Mesenteric fat pad (tissue), 1 donor: ENCODE measurements at regions not wholly inside any gene's neighbourhood (a gene's known extent, or its start where the extent isn't known, plus 50 kb on each side); places are given as distances from the start of the nearest gene placed in this dataset.

ENCODE experiments used
- DNase-seq: peaks from one replicate; pipeline ENCODE4 v3.0.0-alpha.2; 2020; ENCODE audit warnings: low spot score
- donor health status: DM: yes; HTN: yes; CAD: no.

GRCh38 chr1:98077691-98078090 is 156.9 kb upstream of the DPYD start:
- DNase-seq = no peak

GRCh38 chr1:98075626-98076025 is 154.8 kb upstream of the DPYD start:
- DNase-seq = no peak

GRCh38 chr1:98073823-98074222 is 153.0 kb upstream of the DPYD start:
- no peak for DNase-seq

GRCh38 chr1:98073106-98073505 is 152.3 kb upstream of the DPYD start:
- DNase-seq = no peak

- DNase-seq = no peak
Observed at GRCh38 chr1:98072047-98072446, 151.2 kb upstream of the DPYD start.

GRCh38 chr1:98068016-98068415 is 147.2 kb upstream of the DPYD start:
- no peak for DNase-seq

GRCh38 chr1:98066911-98067310 is 146.1 kb upstream of the DPYD start:
- no peak for DNase-seq

- no peak for DNase-seq
Observed at GRCh38 chr1:98059620-98060019, 138.8 kb upstream of the DPYD start.

- no peak for DNase-seq
Observed at GRCh38 chr1:98058676-98059075, 137.8 kb upstream of the DPYD start.

- no peak for DNase-seq
Observed at GRCh38 chr1:98057236-98057910, 136.5 kb upstream of the DPYD start.

- DNase-seq = no peak
Observed at GRCh38 chr1:98056781-98057180, 135.9 kb upstream of the DPYD start.

- DNase-seq = no peak
Observed at GRCh38 chr1:98055457-98055856, 134.6 kb upstream of the DPYD start.

GRCh38 chr1:98054786-98055185 is 134.0 kb upstream of the DPYD start:
- DNase-seq = no peak

GRCh38 chr1:98054367-98054701 is 133.5 kb upstream of the DPYD start:
- DNase-seq = no peak

- DNase-seq = peak; percentile 91
Observed at GRCh38 chr1:98053471-98054366, 132.9 kb upstream of the DPYD start.

- DNase-seq = no peak
Observed at GRCh38 chr1:98051065-98051675, 130.3 kb upstream of the DPYD start.

- no peak for DNase-seq
Observed at GRCh38 chr1:98049370-98050135, 128.7 kb upstream of the DPYD start.

- no peak for DNase-seq
Observed at GRCh38 chr1:98048751-98049325, 128.0 kb upstream of the DPYD start.

- peak; percentile 87 for DNase-seq
Observed at GRCh38 chr1:98048244-98048643, 127.4 kb upstream of the DPYD start.

GRCh38 chr1:98047171-98047570 is 126.3 kb upstream of the DPYD start:
- no peak for DNase-seq
